Erythroblast (primary cell): ENCODE measurements at regions not wholly inside any gene's neighbourhood (a gene's known extent, or its start where the extent isn't known, plus 50 kb on each side); places are given as distances from the start of the nearest gene placed in this dataset.

Source experiments
- GATA1 ChIP-seq: IDR thresholded peaks from 2 replicates; pipeline ENCODE4 v1.6.1; 2011; ENCODE audit warnings: low read depth, mild to moderate bottlenecking, control low read depth, low read length, moderate library complexity
- POLR2A ChIP-seq: IDR thresholded peaks from 2 replicates; pipeline ENCODE4 v1.6.1; 2011; ENCODE audit warnings: mild to moderate bottlenecking, low read length

GRCh38 chr12:89945123-89945522 lies 236.5 kb upstream of the ATP2B1 start:
- TF ChIP-seq POLR2A: no peak
- no peak for TF ChIP-seq GATA1
